ENCODE measurements at regions not wholly inside any gene's neighbourhood (a gene's known extent, or its start where the extent isn't known, plus 50 kb on each side); places are given as distances from the start of the nearest gene placed in this dataset.

DNA sequence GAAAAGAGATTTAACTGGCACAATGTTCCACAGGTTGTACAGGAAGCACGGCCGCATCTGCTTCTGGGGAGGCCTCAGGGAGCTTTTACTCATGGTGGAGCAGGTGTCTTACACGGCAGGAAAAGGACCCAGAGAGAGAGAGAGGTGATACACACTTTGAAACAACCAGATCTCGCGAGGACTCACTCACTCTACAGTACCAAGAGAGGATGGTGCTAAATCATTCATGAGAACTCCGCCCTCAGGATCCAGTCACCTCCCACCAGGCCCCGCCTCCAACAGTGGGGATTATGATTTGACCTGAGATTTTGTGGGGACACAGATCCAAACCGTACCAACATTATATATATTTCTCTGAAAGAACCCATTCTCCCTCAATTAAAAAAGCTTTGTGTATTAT lies 79.7 kb upstream of the DOCK10 start:
- TF ChIP-seq, protein P1, sequence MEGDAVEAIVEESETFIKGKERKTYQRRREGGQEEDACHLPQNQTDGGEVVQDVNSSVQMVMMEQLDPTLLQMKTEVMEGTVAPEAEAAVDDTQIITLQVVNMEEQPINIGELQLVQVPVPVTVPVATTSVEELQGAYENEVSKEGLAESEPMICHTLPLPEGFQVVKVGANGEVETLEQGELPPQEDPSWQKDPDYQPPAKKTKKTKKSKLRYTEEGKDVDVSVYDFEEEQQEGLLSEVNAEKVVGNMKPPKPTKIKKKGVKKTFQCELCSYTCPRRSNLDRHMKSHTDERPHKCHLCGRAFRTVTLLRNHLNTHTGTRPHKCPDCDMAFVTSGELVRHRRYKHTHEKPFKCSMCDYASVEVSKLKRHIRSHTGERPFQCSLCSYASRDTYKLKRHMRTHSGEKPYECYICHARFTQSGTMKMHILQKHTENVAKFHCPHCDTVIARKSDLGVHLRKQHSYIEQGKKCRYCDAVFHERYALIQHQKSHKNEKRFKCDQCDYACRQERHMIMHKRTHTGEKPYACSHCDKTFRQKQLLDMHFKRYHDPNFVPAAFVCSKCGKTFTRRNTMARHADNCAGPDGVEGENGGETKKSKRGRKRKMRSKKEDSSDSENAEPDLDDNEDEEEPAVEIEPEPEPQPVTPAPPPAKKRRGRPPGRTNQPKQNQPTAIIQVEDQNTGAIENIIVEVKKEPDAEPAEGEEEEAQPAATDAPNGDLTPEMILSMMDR (conservative IDR thresholded peaks at IDR 0.05; ENCODE audit: low read length): no peak
- no peak for TF ChIP-seq EZH2phosphoT487 (IDR thresholded peaks at IDR 0.05; ENCODE audit: borderline replicate concordance, low read depth, low read length)

All from OCI-LY7 (cell line).